Mucosa of descending colon (tissue), 3 donors: ENCODE measurements at regions not wholly inside any gene's neighbourhood (a gene's known extent, or its start where the extent isn't known, plus 50 kb on each side); places are given as distances from the start of the nearest gene placed in this dataset.

Source experiments
- ATAC-seq: fragments of 200-7000 bp; cut with Tn5 transposase; one replicate; pipeline ENCODE4 v1.9.1; 2020; ENCODE audit warnings: mild to moderate bottlenecking, moderate library complexity
- DNase-seq, 3 donors: peaks; one replicate each; pipeline ENCODE4 v3.0.0-alpha.2; 2020
- H3K36me3 ChIP-seq: fragments of 200-600 bp; one replicate; pipeline ENCODE4 v1.8.0; 2021; ENCODE audit warnings: low read depth, mild to moderate bottlenecking
- H3K4me1 ChIP-seq: fragments of 200-600 bp; one replicate; pipeline ENCODE4 v1.8.0; 2021; ENCODE audit warnings: low read depth, mild to moderate bottlenecking
- H3K4me3 ChIP-seq: fragments of 200-600 bp; one replicate; pipeline ENCODE4 v1.8.0; 2021; ENCODE audit warnings: mild to moderate bottlenecking
- H3K9me3 ChIP-seq: fragments of 200-600 bp; one replicate; pipeline ENCODE4 v1.8.0; 2021; ENCODE audit warnings: mild to moderate bottlenecking
- intact Hi-C, 2 donors: fragments of 100-400 bp; cut with DNase I in 1 of 2; cut with micrococcal nuclease in 1 of 2; formaldehyde crosslinking; loops; one replicate each; pipeline versions ENCODE4 v1.11.0 to v1.11.1; 2022; cut with DNase I, micrococcal nuclease
- TF ChIP-seq, protein P1 (sequence below): fragments of 200-600 bp; IDR thresholded peaks from one replicate; pipeline ENCODE4 v1.8.0; 2022; ENCODE audit warnings: antibody characterized with exemption, mild to moderate bottlenecking
- donor health status: DM: no; HTN: no; CAD: no; lungs with moderate emphysema.
- donor health status: DM: no; HTN: no; CAD: no.
- donor health status: DM: no; HTN: yes; CAD: no.

DNA sequence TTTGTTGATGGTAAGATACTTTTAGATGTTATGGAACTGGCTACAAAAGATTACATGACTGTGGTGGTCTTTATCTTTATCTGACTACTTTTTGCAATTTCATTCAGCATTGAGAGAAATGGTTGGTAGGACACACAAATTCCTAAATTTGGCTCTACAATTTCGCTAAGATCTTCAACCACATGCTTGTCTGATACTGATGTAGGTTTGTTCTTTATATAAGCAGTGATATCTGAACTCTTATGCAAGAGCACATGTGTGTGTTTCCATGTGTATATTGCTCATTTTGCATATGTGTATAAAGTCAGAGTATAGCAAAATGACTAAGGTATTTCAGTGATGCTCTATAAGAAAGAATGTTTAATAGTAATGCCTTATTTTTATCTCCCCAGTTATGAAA, 501.5 kb downstream of the ARL4A start:
- H3K9me3 ChIP-seq = no peaks in the 10 kb centered on the region
- intact Hi-C loops = no loop called here
- no peak overlapping the region for H3K4me3 ChIP-seq
- TF ChIP-seq, protein P1, sequence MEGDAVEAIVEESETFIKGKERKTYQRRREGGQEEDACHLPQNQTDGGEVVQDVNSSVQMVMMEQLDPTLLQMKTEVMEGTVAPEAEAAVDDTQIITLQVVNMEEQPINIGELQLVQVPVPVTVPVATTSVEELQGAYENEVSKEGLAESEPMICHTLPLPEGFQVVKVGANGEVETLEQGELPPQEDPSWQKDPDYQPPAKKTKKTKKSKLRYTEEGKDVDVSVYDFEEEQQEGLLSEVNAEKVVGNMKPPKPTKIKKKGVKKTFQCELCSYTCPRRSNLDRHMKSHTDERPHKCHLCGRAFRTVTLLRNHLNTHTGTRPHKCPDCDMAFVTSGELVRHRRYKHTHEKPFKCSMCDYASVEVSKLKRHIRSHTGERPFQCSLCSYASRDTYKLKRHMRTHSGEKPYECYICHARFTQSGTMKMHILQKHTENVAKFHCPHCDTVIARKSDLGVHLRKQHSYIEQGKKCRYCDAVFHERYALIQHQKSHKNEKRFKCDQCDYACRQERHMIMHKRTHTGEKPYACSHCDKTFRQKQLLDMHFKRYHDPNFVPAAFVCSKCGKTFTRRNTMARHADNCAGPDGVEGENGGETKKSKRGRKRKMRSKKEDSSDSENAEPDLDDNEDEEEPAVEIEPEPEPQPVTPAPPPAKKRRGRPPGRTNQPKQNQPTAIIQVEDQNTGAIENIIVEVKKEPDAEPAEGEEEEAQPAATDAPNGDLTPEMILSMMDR = no peak
- H3K36me3 ChIP-seq = no peaks in the 10 kb centered on the region
- no peaks in the 10 kb centered on the region for H3K4me1 ChIP-seq
- no peak for ATAC-seq
- DNase-seq = no peak

DNA sequence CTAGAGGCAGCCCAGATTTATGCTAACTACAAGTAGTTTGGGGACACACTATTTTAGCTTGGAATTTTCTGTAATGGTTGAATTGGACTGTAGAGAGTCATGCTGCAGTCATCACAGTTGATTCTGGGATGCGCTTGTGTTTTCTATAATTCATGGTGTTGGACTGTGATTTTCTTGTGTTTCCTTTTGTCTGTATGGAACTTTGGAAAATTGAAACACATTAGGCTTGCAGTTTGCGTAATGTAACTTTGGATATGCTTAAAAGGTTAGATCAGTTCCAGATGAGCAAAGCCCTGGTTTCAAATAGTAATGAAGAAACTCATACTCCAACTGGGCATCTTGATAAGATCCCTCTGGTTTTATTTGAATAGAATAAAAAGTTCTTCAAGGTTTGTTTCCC, 502.2 kb downstream of the ARL4A start:
- intact Hi-C loops = no loop called here
- ATAC-seq (no peak), DNase-seq (no peak)
- TF ChIP-seq, protein P1 = no peak
- no peak overlapping the region for H3K4me3 ChIP-seq
- no peaks in the 10 kb centered on the region for H3K36me3 ChIP-seq
- no peaks in the 10 kb centered on the region for H3K9me3 ChIP-seq
- no peaks in the 10 kb centered on the region for H3K4me1 ChIP-seq

GRCh38 chr7:13197501-13197900, 510.1 kb downstream of the ARL4A start:
- TF ChIP-seq, protein P1 = no peak

GRCh38 chr7:13198036-13198435, 510.6 kb downstream of the ARL4A start:
- no peak for ATAC-seq
- Histone ChIP-seq H3K36me3 (no peaks in the 10 kb centered on the region), H3K4me3 (no peak overlapping the region), H3K4me1 (no peaks in the 10 kb centered on the region), H3K9me3 (no peaks in the 10 kb centered on the region)
- intact Hi-C loops = no loop called here
- TF ChIP-seq, protein P1 = no peak
- no peak for DNase-seq

More at GRCh38 chr7:13197501-13197900, 510.1 kb downstream of the ARL4A start:
- no peak for ATAC-seq
- no peaks in the 10 kb centered on the region for H3K4me1 ChIP-seq
- DNase-seq = no peak
- intact Hi-C loops = no loop called here
- no peak overlapping the region for H3K4me3 ChIP-seq
- H3K36me3 ChIP-seq = no peaks in the 10 kb centered on the region
- no peaks in the 10 kb centered on the region for H3K9me3 ChIP-seq

DNA sequence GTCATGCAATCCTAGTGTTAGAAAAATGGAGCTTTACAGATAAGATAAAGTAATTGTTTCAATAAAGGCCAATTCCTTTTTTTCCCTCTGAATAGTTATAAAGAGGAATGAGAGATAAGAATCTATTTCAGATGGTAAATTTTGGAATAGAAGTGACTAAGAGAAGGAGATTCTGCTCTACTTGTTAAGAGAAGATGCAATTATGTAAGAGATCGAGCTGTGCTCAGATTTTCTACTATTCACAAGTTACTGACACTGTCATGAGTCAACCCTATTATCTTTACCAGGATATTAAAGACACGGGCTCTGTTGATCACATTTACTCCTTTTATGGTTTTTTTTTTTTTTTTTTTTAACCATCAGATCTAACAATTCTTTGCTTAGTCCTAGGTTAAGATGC, 511.3 kb downstream of the ARL4A start:
- DNase-seq = no peak
- TF ChIP-seq, protein P1 = no peak
- no peak overlapping the region for H3K4me3 ChIP-seq
- no peaks in the 10 kb centered on the region for H3K9me3 ChIP-seq
- no peak for ATAC-seq
- intact Hi-C loops = no loop called here
- no peaks in the 10 kb centered on the region for H3K4me1 ChIP-seq
- no peaks in the 10 kb centered on the region for H3K36me3 ChIP-seq

- Histone ChIP-seq H3K36me3 (no peaks in the 10 kb centered on the region), H3K4me1 (no peaks in the 10 kb centered on the region), H3K4me3 (no peak overlapping the region), H3K9me3 (no peaks in the 10 kb centered on the region)
- intact Hi-C loops = no loop called here
- no peak for ATAC-seq
- no peak for DNase-seq
- TF ChIP-seq, protein P1 = no peak
Measured at GRCh38 chr7:13201628-13202027, 514.2 kb downstream of the ARL4A start.
